ENCODE measurements at regions not wholly inside any gene's neighbourhood (a gene's known extent, or its start where the extent isn't known, plus 50 kb on each side); places are given as distances from the start of the nearest gene placed in this dataset.

DNA sequence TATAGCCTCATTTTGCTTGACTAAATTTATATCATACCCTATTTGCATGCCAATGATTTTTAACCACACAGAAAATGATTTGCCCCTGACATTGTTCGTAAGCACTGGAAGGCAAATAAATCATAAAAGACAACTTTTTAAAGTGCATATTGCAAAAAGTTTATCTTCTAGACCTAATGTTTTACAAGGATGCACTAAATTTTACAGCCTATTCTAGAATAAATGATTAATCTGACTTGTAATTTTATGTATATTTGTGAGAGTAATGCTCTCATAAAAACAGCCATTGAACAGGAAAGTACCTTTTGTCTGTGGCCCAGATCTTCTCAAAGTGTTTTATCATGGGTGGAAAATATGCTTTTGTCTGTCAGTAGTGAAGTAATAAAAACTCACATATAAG, 546.6 kb downstream of the EPHA3 start:
- TF ChIP-seq, protein P1, sequence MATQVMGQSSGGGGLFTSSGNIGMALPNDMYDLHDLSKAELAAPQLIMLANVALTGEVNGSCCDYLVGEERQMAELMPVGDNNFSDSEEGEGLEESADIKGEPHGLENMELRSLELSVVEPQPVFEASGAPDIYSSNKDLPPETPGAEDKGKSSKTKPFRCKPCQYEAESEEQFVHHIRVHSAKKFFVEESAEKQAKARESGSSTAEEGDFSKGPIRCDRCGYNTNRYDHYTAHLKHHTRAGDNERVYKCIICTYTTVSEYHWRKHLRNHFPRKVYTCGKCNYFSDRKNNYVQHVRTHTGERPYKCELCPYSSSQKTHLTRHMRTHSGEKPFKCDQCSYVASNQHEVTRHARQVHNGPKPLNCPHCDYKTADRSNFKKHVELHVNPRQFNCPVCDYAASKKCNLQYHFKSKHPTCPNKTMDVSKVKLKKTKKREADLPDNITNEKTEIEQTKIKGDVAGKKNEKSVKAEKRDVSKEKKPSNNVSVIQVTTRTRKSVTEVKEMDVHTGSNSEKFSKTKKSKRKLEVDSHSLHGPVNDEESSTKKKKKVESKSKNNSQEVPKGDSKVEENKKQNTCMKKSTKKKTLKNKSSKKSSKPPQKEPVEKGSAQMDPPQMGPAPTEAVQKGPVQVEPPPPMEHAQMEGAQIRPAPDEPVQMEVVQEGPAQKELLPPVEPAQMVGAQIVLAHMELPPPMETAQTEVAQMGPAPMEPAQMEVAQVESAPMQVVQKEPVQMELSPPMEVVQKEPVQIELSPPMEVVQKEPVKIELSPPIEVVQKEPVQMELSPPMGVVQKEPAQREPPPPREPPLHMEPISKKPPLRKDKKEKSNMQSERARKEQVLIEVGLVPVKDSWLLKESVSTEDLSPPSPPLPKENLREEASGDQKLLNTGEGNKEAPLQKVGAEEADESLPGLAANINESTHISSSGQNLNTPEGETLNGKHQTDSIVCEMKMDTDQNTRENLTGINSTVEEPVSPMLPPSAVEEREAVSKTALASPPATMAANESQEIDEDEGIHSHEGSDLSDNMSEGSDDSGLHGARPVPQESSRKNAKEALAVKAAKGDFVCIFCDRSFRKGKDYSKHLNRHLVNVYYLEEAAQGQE (IDR thresholded peaks at IDR 0.05; ENCODE audit: insufficient read depth in 1 of 2, low read depth in 2 of 2, low read length in 2 of 2): no peak
- TF ChIP-seq POLR2AphosphoS5 (IDR thresholded peaks at IDR 0.05; ENCODE audit: low read depth, low read length): no peak
- TF ChIP-seq FOXP2 (optimal IDR thresholded peaks at IDR 0.05; ENCODE audit: borderline replicate concordance, extremely low read depth, extremely low read length, insufficient read depth): no peak
- TF ChIP-seq TAF1 (IDR thresholded peaks at IDR 0.05; ENCODE audit: borderline replicate concordance, insufficient read depth, low read length): no peak
- TF ChIP-seq SIN3A (IDR thresholded peaks at IDR 0.05; ENCODE audit: borderline replicate concordance, insufficient read depth, low read length): no peak

DNA sequence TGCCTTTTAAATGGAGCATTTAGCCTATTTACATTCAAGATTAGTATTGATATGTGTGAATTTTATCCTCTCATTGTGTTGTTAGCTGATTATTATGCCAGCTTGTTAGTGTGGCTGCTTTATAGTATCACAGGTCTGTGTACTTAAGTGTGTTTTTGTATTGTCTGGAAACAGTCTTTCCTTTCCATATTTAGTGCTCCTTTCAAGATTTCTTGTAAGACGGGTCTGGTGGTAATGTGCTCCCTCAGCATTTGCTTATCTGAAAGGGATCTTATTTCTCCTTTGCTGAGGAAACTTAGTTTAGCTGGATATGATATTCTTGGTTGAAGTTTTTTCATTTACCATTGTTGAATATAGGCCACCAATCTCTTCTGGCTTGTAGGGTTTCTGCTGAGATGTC, 549.0 kb downstream of the EPHA3 start:
- no peak for TF ChIP-seq FOXP2 (optimal IDR thresholded peaks at IDR 0.05; ENCODE audit: borderline replicate concordance, extremely low read depth, extremely low read length, insufficient read depth)
- TF ChIP-seq POLR2AphosphoS5 (IDR thresholded peaks at IDR 0.05; ENCODE audit: low read depth, low read length): no peak
- TF ChIP-seq, protein P1 (IDR thresholded peaks at IDR 0.05; ENCODE audit: insufficient read depth in 1 of 2, low read depth in 2 of 2, low read length in 2 of 2): no peak
- no peak for TF ChIP-seq SIN3A (IDR thresholded peaks at IDR 0.05; ENCODE audit: borderline replicate concordance, insufficient read depth, low read length)
- TF ChIP-seq TAF1 (IDR thresholded peaks at IDR 0.05; ENCODE audit: borderline replicate concordance, insufficient read depth, low read length): no peak

DNA sequence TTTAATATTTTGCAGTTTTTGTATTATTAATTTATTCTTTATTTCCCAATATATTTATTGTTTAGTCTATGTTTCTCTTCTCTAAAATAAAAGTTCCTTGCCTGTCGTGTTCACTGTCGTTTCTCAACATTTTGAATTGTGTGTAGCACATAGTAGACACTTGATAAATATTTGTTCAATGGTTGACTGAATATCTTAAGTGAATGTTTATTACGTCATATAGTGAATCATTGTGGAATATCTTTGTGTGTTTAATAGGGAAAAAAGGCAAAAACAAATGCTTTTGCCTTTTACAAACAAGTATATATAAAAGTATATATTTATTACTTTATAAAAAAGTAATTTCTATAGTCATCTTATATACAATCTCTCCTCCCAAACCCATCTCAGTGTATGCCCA, 572.3 kb downstream of the EPHA3 start:
- TF ChIP-seq FOXP2 (optimal IDR thresholded peaks at IDR 0.05; ENCODE audit: borderline replicate concordance, extremely low read depth, extremely low read length, insufficient read depth): no peak
- no peak for TF ChIP-seq SIN3A (IDR thresholded peaks at IDR 0.05; ENCODE audit: borderline replicate concordance, insufficient read depth, low read length)
- TF ChIP-seq POLR2AphosphoS5 (IDR thresholded peaks at IDR 0.05; ENCODE audit: low read depth, low read length): no peak
- no peak for TF ChIP-seq TAF1 (IDR thresholded peaks at IDR 0.05; ENCODE audit: borderline replicate concordance, insufficient read depth, low read length)
- TF ChIP-seq, protein P1 (IDR thresholded peaks at IDR 0.05; ENCODE audit: insufficient read depth in 1 of 2, low read depth in 2 of 2, low read length in 2 of 2): no peak

DNA sequence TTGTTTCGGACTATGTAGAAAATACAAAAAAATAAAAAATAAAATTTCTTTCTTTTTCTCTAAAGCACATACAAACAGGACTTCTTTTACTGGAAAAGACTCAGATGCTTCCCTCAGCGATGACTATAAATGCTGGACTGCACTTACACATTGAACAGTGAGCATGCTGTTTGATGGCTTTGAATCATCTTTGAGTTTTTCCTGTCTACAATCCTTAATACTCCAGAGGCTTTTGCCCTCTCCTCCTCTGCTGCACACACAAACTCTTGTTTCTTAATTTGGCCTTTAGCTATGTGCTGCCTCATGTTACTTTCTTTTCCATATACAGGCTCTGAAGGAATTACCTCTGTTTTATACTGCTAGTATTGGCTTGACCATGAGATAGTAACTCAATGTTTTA, 575.1 kb downstream of the EPHA3 start:
- no peak for TF ChIP-seq POLR2AphosphoS5 (IDR thresholded peaks at IDR 0.05; ENCODE audit: low read depth, low read length)

DNA sequence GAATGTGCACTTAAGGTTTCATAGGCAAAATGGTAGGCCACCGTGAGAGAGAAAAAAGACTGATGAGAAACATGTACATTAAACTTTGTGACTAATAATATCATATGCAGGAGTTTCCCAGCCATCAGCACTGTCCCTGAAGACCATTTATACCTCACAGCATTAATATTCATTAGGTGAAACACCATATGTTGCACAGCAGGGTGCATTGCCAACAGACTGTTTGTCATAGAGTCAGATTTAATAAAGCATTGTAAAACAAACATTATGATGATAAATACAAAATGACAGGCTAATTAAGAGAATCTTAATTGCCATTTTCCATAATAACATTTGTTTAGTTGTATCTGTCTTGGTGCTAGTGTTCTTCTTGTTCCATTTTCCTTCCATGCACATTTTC, 578.3 kb downstream of the EPHA3 start:
- TF ChIP-seq TAF1 (IDR thresholded peaks at IDR 0.05; ENCODE audit: borderline replicate concordance, insufficient read depth, low read length): no peak
- TF ChIP-seq, protein P1 (IDR thresholded peaks at IDR 0.05; ENCODE audit: insufficient read depth in 1 of 2, low read depth in 2 of 2, low read length in 2 of 2): no peak
- no peak for TF ChIP-seq FOXP2 (optimal IDR thresholded peaks at IDR 0.05; ENCODE audit: borderline replicate concordance, extremely low read depth, extremely low read length, insufficient read depth)
- TF ChIP-seq SIN3A (IDR thresholded peaks at IDR 0.05; ENCODE audit: borderline replicate concordance, insufficient read depth, low read length): no peak
- no peak for TF ChIP-seq POLR2AphosphoS5 (IDR thresholded peaks at IDR 0.05; ENCODE audit: low read depth, low read length)
